ENCODE measurements at regions not wholly inside any gene's neighbourhood (a gene's known extent, or its start where the extent isn't known, plus 50 kb on each side); places are given as distances from the start of the nearest gene placed in this dataset.

GRCh38 chr14:96710060-96710666, 87.0 kb upstream of the VRK1 start:
- Histone ChIP-seq H3K4me3 (ENCODE audit: low read depth in 1 of 3, low read length in 3 of 3) (no peak overlapping the region), H3K4me1 (ENCODE audit: control insufficient read depth in 4 of 4, insufficient read depth in 4 of 4, low read length in 3 of 4) (no peaks in the 10 kb centered on the region), H3K9me3 (ENCODE audit: control insufficient read depth in 4 of 4, low read length in 3 of 4) (no peaks in the 10 kb centered on the region), H3K36me3 (ENCODE audit: control insufficient read depth in 4 of 4, insufficient read depth in 3 of 4, low read depth in 1 of 4, low read length in 3 of 4) (no peaks in the 10 kb centered on the region), H3K27ac (ENCODE audit: low read depth in 1 of 2, low read length in 2 of 2) (no peak overlapping the region), H3K27me3 (ENCODE audit: control insufficient read depth in 4 of 4, insufficient read depth in 4 of 4, low read length in 3 of 4) (peaks cover 0 to 6% (median 0%) of the 10 kb centered on the region in 4 donors), H3K9ac (ENCODE audit: low read depth in 1 of 2, low read length in 2 of 2) (no peak overlapping the region)
- no peak for TF ChIP-seq RXRA (IDR thresholded peaks at IDR 0.05)
- no peak for TF ChIP-seq TAF1 (conservative IDR thresholded peaks at IDR 0.05)
- no peak for TF ChIP-seq REST (IDR thresholded peaks at IDR 0.05)
- TF ChIP-seq RAD21 (IDR thresholded peaks at IDR 0.05), result no peak
- TF ChIP-seq CTCF (IDR thresholded peaks at IDR 0.05; ENCODE audit: low read depth, low read length, missing input control), result no peak
- no peak for TF ChIP-seq HNF4G (IDR thresholded peaks at IDR 0.05)
- TF ChIP-seq MAX (IDR thresholded peaks at IDR 0.05), result no peak
- TF ChIP-seq FOXA1 (IDR thresholded peaks at IDR 0.05), result no peak
- no peak for TF ChIP-seq GABPA (IDR thresholded peaks at IDR 0.05 in 1 of 2, conservative IDR thresholded peaks at IDR 0.05 in 1 of 2)
- no peak for TF ChIP-seq JUND (IDR thresholded peaks at IDR 0.05)
- no peak for TF ChIP-seq FOXA2 (IDR thresholded peaks at IDR 0.05)
- TF ChIP-seq EGR1 (IDR thresholded peaks at IDR 0.05; ENCODE audit: low read depth in 2 of 2), result no peak
- no peak for TF ChIP-seq ATF3 (IDR thresholded peaks at IDR 0.05)
- no peak for TF ChIP-seq NR2F2 (IDR thresholded peaks at IDR 0.05)
- 88% methylated on average over 11 of the region's 11 CpGs for WGBS
- no peak for DNase-seq (ENCODE audit: low spot score)

GRCh38 chr14:96711559-96712267, 85.5 kb upstream of the VRK1 start:
- H3K36me3 ChIP-seq (ENCODE audit: control insufficient read depth in 4 of 4, insufficient read depth in 3 of 4, low read depth in 1 of 4, low read length in 3 of 4), result no peaks in the 10 kb centered on the region
- H3K4me3 ChIP-seq (ENCODE audit: low read depth in 1 of 3, low read length in 3 of 3), result no peak overlapping the region
- H3K27me3 ChIP-seq (ENCODE audit: control insufficient read depth in 4 of 4, insufficient read depth in 4 of 4, low read length in 3 of 4), result no peaks in the 10 kb centered on the region
- TF ChIP-seq RAD21 (IDR thresholded peaks at IDR 0.05) (no peak), ZBTB33 (IDR thresholded peaks at IDR 0.05) (no peak)
- H3K4me1 ChIP-seq (ENCODE audit: control insufficient read depth in 4 of 4, insufficient read depth in 4 of 4, low read length in 3 of 4), result no peaks in the 10 kb centered on the region
- no peaks in the 10 kb centered on the region for H3K9me3 ChIP-seq (ENCODE audit: control insufficient read depth in 4 of 4, low read length in 3 of 4)
- no peak for DNase-seq (ENCODE audit: low spot score)
- no peak overlapping the region for H3K27ac ChIP-seq (ENCODE audit: low read depth in 1 of 2, low read length in 2 of 2)
- H3K9ac ChIP-seq (ENCODE audit: low read depth in 1 of 2, low read length in 2 of 2), result no peak overlapping the region
- 82% methylated on average over 15 of the region's 15 CpGs for WGBS
